HepG2 (cell line): ENCODE measurements at regions not wholly inside any gene's neighbourhood (a gene's known extent, or its start where the extent isn't known, plus 50 kb on each side); places are given as distances from the start of the nearest gene placed in this dataset.
A peak's percentile ranks its signal among the peaks of the same experiment; 100 is the strongest.

ENCODE experiments used
- ATAC-seq: fragments of 200-7000 bp; cut with Tn5 transposase; 3 replicates; pipeline ENCODE4 v1.9.1; 2020; ENCODE audit warnings: mild to moderate bottlenecking, moderate library complexity
- BruUV-seq: library from RNA; stranded (reverse); fragments of 400-500 nt; replicated peaks from 2 replicates; lab custom pipeline; 2021; lab: Mats Ljungman, UMichigan
- CTCF ChIA-PET: fragments of 300-600 bp; formaldehyde crosslinking; extraction: SDS; loops from one replicate; lab custom pipeline; 2021; ENCODE audit warnings: low total read pairs, inconsistent platforms, low intra/inter-chr PET ratio; lab: Yijun Ruan, JAX
- POLR2A ChIA-PET: fragments of 350-600 bp; sonication (Branson Sonifier 250); formaldehyde crosslinking; loops from one replicate; lab custom pipeline; 2020; ENCODE audit warnings: antibody characterized with exemption, inconsistent platforms; lab: Yijun Ruan, JAX
- DNase-seq: peaks from one replicate; pipeline ENCODE4 v3.0.0-alpha.2; 2015; ENCODE audit warnings: low spot score
- FAIRE-seq: peaks from 3 replicates; lab custom pipeline; 2011; peaks lifted over from hg19 to GRCh38; lab: Jason Lieb, UNC
- H2AFZ ChIP-seq: one replicate; pipeline ENCODE4 v1.6.1; 2011; ENCODE audit warnings: low read length, inconsistent platforms
- H3K27ac ChIP-seq: fragments of 300-600 bp; 3 replicates; pipeline ENCODE4 v1.8.0; 2011; ENCODE audit warnings: mixed run types, mild to moderate bottlenecking, mixed read lengths, low read length, inconsistent platforms; ENCODE audit not compliant: insufficient read depth; ENCODE audit errors: extremely low read length
- H3K27me3 ChIP-seq, 2 experiments: fragments of 200-600 bp in 1 of 2; 2 replicates in 1 of 2; 3 replicates in 1 of 2; pipeline versions ENCODE4 v1.6.0 to v1.8.0; 2011; ENCODE audit warnings: low read length in 2 of 2, mild to moderate bottlenecking in 2 of 2, moderate library complexity in 2 of 2, inconsistent platforms in 1 of 2; ENCODE audit not compliant: insufficient read depth in 2 of 2, control insufficient read depth in 1 of 2
- H3K36me3 ChIP-seq, 2 experiments: fragments of 200-600 bp in 1 of 2; replicated peaks in 1 of 2; 2 replicates in 1 of 2; 3 replicates in 1 of 2; pipeline versions ENCODE4 v1.5.1 to v1.8.0; 2011; ENCODE audit warnings: low read length in 2 of 2, inconsistent platforms in 1 of 2; ENCODE audit not compliant: insufficient read depth in 2 of 2, control insufficient read depth in 1 of 2
- H3K4me1 ChIP-seq: 2 replicates; pipeline ENCODE4 v1.5.1; 2012; ENCODE audit warnings: low read length, inconsistent platforms; ENCODE audit not compliant: insufficient read depth
- H3K4me2 ChIP-seq: 2 replicates; pipeline ENCODE4 v1.6.0; 2011; ENCODE audit warnings: low read depth, low read length, inconsistent platforms
- H3K4me3 ChIP-seq, 3 experiments: fragments of 200-600 bp in 1 of 3; sonication (generic), shearing (Covaris generic) in 1 of 3; replicated peaks in 1 of 3; 2 replicates each; pipeline ENCODE4 v1.5.1; 2011 to 2016; ENCODE audit warnings: low read length in 3 of 3, inconsistent platforms in 2 of 3, low read depth in 2 of 3, mild to moderate bottlenecking in 2 of 3, control low read depth in 1 of 3, mixed read lengths in 1 of 3; ENCODE audit not compliant: insufficient read depth in 1 of 3
- H3K79me2 ChIP-seq: one replicate; pipeline ENCODE4 v1.6.1; 2011; ENCODE audit warnings: low read length, inconsistent platforms; ENCODE audit not compliant: insufficient read depth
- H3K9ac ChIP-seq: 2 replicates; pipeline ENCODE4 v1.6.0; 2011; ENCODE audit warnings: mild to moderate bottlenecking, low read depth, low read length, inconsistent platforms; ENCODE audit not compliant: insufficient read depth
- H3K9me3 ChIP-seq: 2 replicates; pipeline ENCODE4 v1.5.1; 2012; ENCODE audit warnings: mild to moderate bottlenecking, low read length
- H4K20me1 ChIP-seq: 2 replicates; pipeline ENCODE4 v1.6.0; 2011; ENCODE audit warnings: inconsistent platforms, mild to moderate bottlenecking, low read length, moderate library complexity; ENCODE audit not compliant: insufficient read depth
- DNMT3B ChIP-seq: conservative IDR thresholded peaks from 2 replicates; pipeline ENCODE4 v1.6.1; 2016; ENCODE audit warnings: missing biosample characterization, control low read depth
- EEA1 ChIP-seq: sonication (generic); formaldehyde crosslinking; IDR thresholded peaks from 2 replicates; pipeline ENCODE4 v1.5.1; 2020; ENCODE audit warnings: mild to moderate bottlenecking, missing genetic modification reagents, borderline replicate concordance
- HDAC1 ChIP-seq: sonication (generic); formaldehyde crosslinking; IDR thresholded peaks from 2 replicates; pipeline ENCODE4 v1.5.1; 2020; ENCODE audit warnings: mild to moderate bottlenecking, missing genetic modification reagents
- HNF4G ChIP-seq, 2 experiments: sonication (generic) in 1 of 2; formaldehyde crosslinking in 1 of 2; IDR thresholded peaks; 2 replicates each; pipeline versions ENCODE4 v1.4.0 to v1.6.1; 2011 to 2020; ENCODE audit warnings: borderline replicate concordance in 2 of 2, low read depth in 2 of 2, mild to moderate bottlenecking in 2 of 2, low read length in 1 of 2, missing genetic modification reagents in 1 of 2, moderate library complexity in 1 of 2
- PLRG1 ChIP-seq: fragments of 450-650 bp; conservative IDR thresholded peaks from 2 replicates; pipeline ENCODE4 v1.6.1; 2016
- ZBTB38 ChIP-seq: sonication (generic); formaldehyde crosslinking; IDR thresholded peaks from 2 replicates; pipeline ENCODE4 v1.5.1; 2020; ENCODE audit warnings: mild to moderate bottlenecking, missing genetic modification reagents
- ZNF318 ChIP-seq: sonication (generic); formaldehyde crosslinking; IDR thresholded peaks from 2 replicates; pipeline ENCODE4 v1.4.0; 2020; ENCODE audit warnings: mild to moderate bottlenecking, missing genetic modification reagents
- WGBS: methylation state at CpG from one replicate; pipeline ENCODE4 v1.1.6; 2017; ENCODE audit warnings: low lambda C conversion rate; 5-methylcytosine and 5-hydroxymethylcytosine counted together
- in situ Hi-C: cut with HindIII; loops from 2 replicates; pipeline ENCODE4 v1.10.0; 2017; ENCODE audit warnings: low pct_unique_long_range_greater_than_20kb; ENCODE audit not compliant: extremely low pct_ligation_motif_present
- intact Hi-C: fragments of 100-400 bp; cut with micrococcal nuclease; formaldehyde crosslinking; loops from one replicate; pipeline ENCODE4 v1.10.0; 2022; ENCODE audit not compliant: unreplicated experiment

DNA sequence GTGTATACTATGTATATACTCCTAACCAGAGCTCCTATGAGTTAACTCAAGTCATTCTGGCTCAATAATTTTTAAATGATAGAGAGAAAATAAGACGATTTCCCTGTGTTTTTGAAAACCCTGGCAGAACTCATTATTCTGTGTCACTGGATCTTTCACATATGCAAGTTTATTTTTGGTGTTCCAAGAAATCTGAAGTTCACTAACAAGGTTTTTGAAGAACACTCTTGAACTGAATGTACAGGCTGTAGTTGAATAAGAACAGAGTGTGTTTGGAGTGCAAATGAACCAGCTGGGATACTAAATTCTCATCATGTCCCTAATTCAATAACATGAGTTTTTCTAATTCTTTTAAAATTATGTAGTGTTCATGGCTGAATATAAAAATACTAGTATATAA is 466.9 kb upstream of the SUCLG2 start:
- no peaks in the 10 kb centered on the region for H3K27me3 ChIP-seq
- WGBS, result 0% methylated on average over 1 of the region's 1 CpG
- peaks cover 5% of the 10 kb centered on the region; the same call in 1 of the 2 replicates for H3K4me1 ChIP-seq
- no TSS peak for BruUV-seq
- DNase-seq, result no peak
- H3K4me3 ChIP-seq, result no peak overlapping the region
- intact Hi-C loops, result no loop called here
- H3K36me3 ChIP-seq, result no peaks in the 10 kb centered on the region
- no peak overlapping the region for H3K9ac ChIP-seq
- H3K27ac ChIP-seq, result no peak overlapping the region
- TF ChIP-seq PLRG1 (no peak), EEA1 (CRISPR knock-in tag) (no peak), HDAC1 (no peak), DNMT3B (CRISPR knock-in tag) (no peak), ZBTB38 (CRISPR knock-in tag) (no peak)
- POLR2A ChIA-PET, result no interaction called here
- in situ Hi-C loops, result no loop called here
- H3K4me2 ChIP-seq, result no peak overlapping the region
- no peak overlapping the region for H2AFZ ChIP-seq
- CTCF ChIA-PET, result no interaction called here
- no peaks in the 10 kb centered on the region for H3K79me2 ChIP-seq
- no peak for FAIRE-seq
- H4K20me1 ChIP-seq, result no peaks in the 10 kb centered on the region
- H3K9me3 ChIP-seq, result no peaks in the 10 kb centered on the region
- ATAC-seq, result no peak

- no peaks in the 10 kb centered on the region for H3K36me3 ChIP-seq
- peaks cover 5% of the 10 kb centered on the region; the same call in 1 of the 2 replicates for H3K4me1 ChIP-seq
- POLR2A ChIA-PET, result no interaction called here
- H3K9ac ChIP-seq, result no peak overlapping the region
- H2AFZ ChIP-seq, result no peak overlapping the region
- 43% methylated on average over 1 of the region's 1 CpG for WGBS
- CTCF ChIA-PET, result no interaction called here
- H3K4me2 ChIP-seq, result no peak overlapping the region
- no peaks in the 10 kb centered on the region for H3K9me3 ChIP-seq
- no TSS peak for BruUV-seq
- in situ Hi-C loops (no loop called here), intact Hi-C loops (no loop called here)
- no peaks in the 10 kb centered on the region for H3K79me2 ChIP-seq
- no peak for DNase-seq
- 0 out of 2 replicates have a peak, but pooled peaks have one; percentile 23 for TF ChIP-seq HNF4G (IDR thresholded peaks at IDR 0.05; ENCODE audit: borderline replicate concordance, low read depth, low read length)
- no peak for TF ChIP-seq HNF4G (CRISPR knock-in tag; IDR thresholded peaks at IDR 0.05; ENCODE audit: borderline replicate concordance, low read depth)
- TF ChIP-seq ZNF318 (CRISPR knock-in tag), result no peak
- TF ChIP-seq, all 625 proteins: peak for 1
- H4K20me1 ChIP-seq, result no peaks in the 10 kb centered on the region
- no peak overlapping the region for H3K27ac ChIP-seq
- H3K4me3 ChIP-seq, result no peak overlapping the region
- ATAC-seq, result no peak
- no peak for FAIRE-seq
- H3K27me3 ChIP-seq, result no peaks in the 10 kb centered on the region
Measured at GRCh38 chr3:68116580-68116979, 462.2 kb upstream of the SUCLG2 start.
